H1 (cell line): ENCODE measurements at regions not wholly inside any gene's neighbourhood (a gene's known extent, or its start where the extent isn't known, plus 50 kb on each side); places are given as distances from the start of the nearest gene placed in this dataset.

ENCODE experiments used
- SIN3A ChIP-seq, 2 experiments: IDR thresholded peaks in 1 of 2; conservative IDR thresholded peaks in 1 of 2; 2 replicates each; pipeline ENCODE4 v1.6.1; 2011 to 2012; ENCODE audit warnings: low read length in 2 of 2, improper control_type of control experiment in 1 of 2, low read depth in 1 of 2, mild to moderate bottlenecking in 1 of 2
- TEAD4 ChIP-seq: IDR thresholded peaks from 2 replicates; pipeline ENCODE4 v1.6.1; 2012; ENCODE audit warnings: low read depth, low read length, inconsistent platforms, mixed read lengths

DNA sequence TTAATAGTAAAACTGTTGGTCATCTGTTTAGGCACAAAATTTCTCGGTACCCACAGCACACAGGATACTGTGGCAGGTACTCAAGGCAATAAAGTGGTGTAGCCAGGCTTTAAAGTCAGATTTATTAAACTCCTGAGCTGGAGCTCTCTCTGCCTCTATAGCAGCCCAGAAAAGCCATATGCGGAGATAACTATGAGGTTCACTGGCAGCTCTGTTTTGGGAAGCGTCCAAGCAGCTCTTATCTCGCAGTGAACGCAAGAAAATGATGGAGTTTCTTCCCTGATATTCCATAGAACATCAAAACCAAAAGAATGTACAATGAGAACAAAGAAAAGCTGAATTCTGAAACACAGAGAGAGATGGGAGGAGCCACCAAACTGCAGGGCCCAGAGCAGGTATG, 248.3 kb downstream of the C1orf94 start (continued):
- TF ChIP-seq SIN3A (conservative IDR thresholded peaks at IDR 0.05 in 1 of 2, IDR thresholded peaks at IDR 0.05 in 1 of 2; ENCODE audit: low read depth in 1 of 2, low read length in 2 of 2) (no peak), TEAD4 (no peak)
